GM12878 (cell line): ENCODE measurements at regions not wholly inside any gene's neighbourhood (a gene's known extent, or its start where the extent isn't known, plus 50 kb on each side); places are given as distances from the start of the nearest gene placed in this dataset.

Experiments
- ATAC-seq: fragments of 200-7000 bp; cut with Tn5 transposase; 3 replicates; pipeline ENCODE4 v1.9.1; 2020; ENCODE audit warnings: mild to moderate bottlenecking, moderate library complexity
- BruUV-seq: library from RNA; stranded (reverse); fragments of 400-500 nt; replicated peaks from 2 replicates; lab custom pipeline; 2021; lab: Mats Ljungman, UMichigan
- CTCF ChIA-PET: fragments of 300-600 bp; sonication (Branson Sonifier 250); formaldehyde crosslinking; extraction: SDS; loops from one replicate; lab custom pipeline; 2021; ENCODE audit warnings: inconsistent platforms; lab: Yijun Ruan, JAX
- POLR2A ChIA-PET: fragments of 350-600 bp; formaldehyde crosslinking; extraction: SDS; loops from one replicate; lab custom pipeline; 2021; ENCODE audit warnings: inconsistent platforms; lab: Charles Lee
- RAD21 ChIA-PET: fragments of 300-600 bp; sonication (Branson Sonifier 250); formaldehyde crosslinking; loops from one replicate; lab custom pipeline; 2023; ENCODE audit warnings: antibody characterized with exemption; ENCODE audit not compliant: unreplicated experiment; lab: Charles Lee
- SMC1A ChIA-PET: fragments of 300-600 bp; sonication (Branson Sonifier 250); formaldehyde crosslinking; loops from one replicate; lab custom pipeline; 2023; ENCODE audit not compliant: unreplicated experiment, uncharacterized antibody; lab: Charles Lee
- DNase-seq: peaks from one replicate; pipeline ENCODE4 v3.0.0-alpha.2; 2011; ENCODE audit warnings: low read depth, low spot score
- FAIRE-seq: peaks from 3 replicates; lab custom pipeline; 2011; peaks lifted over from hg19 to GRCh38; lab: Jason Lieb, UNC
- H2AFZ ChIP-seq: 2 replicates; pipeline ENCODE4 v1.6.0; 2011; ENCODE audit warnings: low read depth, low read length, control low read depth; ENCODE audit not compliant: control insufficient read depth
- H3K27ac ChIP-seq: 2 replicates; pipeline ENCODE4 v1.5.1; 2011; ENCODE audit warnings: control low read depth; ENCODE audit not compliant: control insufficient read depth, insufficient read depth
- H3K27me3 ChIP-seq, 2 experiments: replicated peaks in 1 of 2; 2 replicates each; pipeline versions ENCODE4 v1.6.0 to v1.6.1; 2011; ENCODE audit warnings: low read length in 1 of 2; ENCODE audit not compliant: control insufficient read depth in 2 of 2, insufficient read depth in 2 of 2
- H3K36me3 ChIP-seq, 2 experiments: 2 replicates each; pipeline ENCODE4 v1.5.1; 2011; ENCODE audit warnings: low read length in 1 of 2; ENCODE audit not compliant: control insufficient read depth in 2 of 2, insufficient read depth in 2 of 2
- H3K4me1 ChIP-seq: 2 replicates; pipeline ENCODE4 v1.6.1; 2011; ENCODE audit warnings: mild to moderate bottlenecking, low read length, moderate library complexity, mixed read lengths; ENCODE audit not compliant: control insufficient read depth, insufficient read depth
- H3K4me2 ChIP-seq: 2 replicates; pipeline ENCODE4 v1.6.0; 2011; ENCODE audit warnings: control low read depth; ENCODE audit not compliant: control insufficient read depth, insufficient read depth
- H3K4me3 ChIP-seq: fragments of 200-600 bp; sonication (generic); 2 replicates; pipeline ENCODE4 v1.5.1; 2016
- H3K79me2 ChIP-seq: 2 replicates; pipeline ENCODE4 v1.6.0; 2011; ENCODE audit warnings: low read length; ENCODE audit not compliant: control insufficient read depth, insufficient read depth
- H3K9ac ChIP-seq: 2 replicates; pipeline ENCODE4 v1.8.0; 2011; ENCODE audit warnings: low read length, control low read depth, mixed read lengths; ENCODE audit not compliant: control insufficient read depth, insufficient read depth
- H3K9me3 ChIP-seq: replicated peaks from 3 replicates; pipeline ENCODE4 v1.5.1; 2011; ENCODE audit warnings: mild to moderate bottlenecking, low read length; ENCODE audit not compliant: control insufficient read depth, insufficient read depth
- H4K20me1 ChIP-seq: 2 replicates; pipeline ENCODE4 v1.6.0; 2011; ENCODE audit not compliant: control insufficient read depth, insufficient read depth
- BCL3 ChIP-seq: IDR thresholded peaks from 2 replicates; pipeline ENCODE4 v1.6.1; 2011; ENCODE audit warnings: borderline replicate concordance, low read depth, mild to moderate bottlenecking, moderate library complexity, low read length; ENCODE audit not compliant: insufficient read depth, poor library complexity, severe bottlenecking
- CEBPB ChIP-seq, 2 experiments: fragments of 150-350 bp in 1 of 2; IDR thresholded peaks; 2 replicates each; pipeline ENCODE4 v1.6.1; 2012 to 2014; ENCODE audit warnings: low read depth in 2 of 2, low read length in 2 of 2, borderline replicate concordance in 1 of 2, inconsistent platforms in 1 of 2
- IKZF2 ChIP-seq, 2 experiments: fragments of 450-650 bp; IDR thresholded peaks; 2 replicates each; pipeline ENCODE4 v1.6.1; 2017; ENCODE audit warnings: mild to moderate bottlenecking in 2 of 2, moderate library complexity in 2 of 2
- KLF5 ChIP-seq: fragments of 450-650 bp; IDR thresholded peaks from 2 replicates; pipeline ENCODE4 v1.6.1; 2014; ENCODE audit warnings: mild to moderate bottlenecking; ENCODE audit not compliant: partially characterized antibody
- MLLT1 ChIP-seq: fragments of 450-650 bp; IDR thresholded peaks from 2 replicates; pipeline ENCODE4 v1.6.1; 2016; ENCODE audit warnings: mild to moderate bottlenecking
- POLR2A ChIP-seq: IDR thresholded peaks from 2 replicates; pipeline ENCODE4 v1.6.1; 2011; ENCODE audit warnings: low read depth, mild to moderate bottlenecking, low read length
- RB1 ChIP-seq: fragments of 450-650 bp; formaldehyde crosslinking; IDR thresholded peaks from 2 replicates; pipeline ENCODE4 v1.6.1; 2017; ENCODE audit warnings: mild to moderate bottlenecking, borderline replicate concordance
- RUNX3 ChIP-seq: IDR thresholded peaks from 2 replicates; pipeline ENCODE4 v1.6.1; 2012; ENCODE audit warnings: low read length, inconsistent platforms
- WGBS: methylation state at CpG from one replicate; pipeline ENCODE4 v1.1.6; 2016; ENCODE audit warnings: low lambda C conversion rate; ENCODE audit not compliant: insufficient replicate concordance, insufficient coverage; ENCODE audit errors: missing lambda C conversion rate; 5-methylcytosine and 5-hydroxymethylcytosine counted together
- in situ Hi-C: fragments of 300-500 bp; cut with MboI; formaldehyde crosslinking; loops from 9 replicates; pipeline ENCODE4 v1.14.3; 2018; ENCODE audit warnings: mixed read lengths
- intact Hi-C: fragments of 100-400 bp; cut with micrococcal nuclease; formaldehyde crosslinking; loops from one replicate; pipeline ENCODE4 v1.14.2; 2022; ENCODE audit not compliant: unreplicated experiment

- Histone ChIP-seq H3K4me3 (no peak overlapping the region), H3K27ac (no peak overlapping the region), H3K9ac (no peak overlapping the region), H4K20me1 (no peaks in the 10 kb centered on the region), H3K9me3 (no peaks in the 10 kb centered on the region), H3K4me2 (no peak overlapping the region), H3K27me3 (no peaks in the 10 kb centered on the region), H2AFZ (no peak overlapping the region), H3K79me2 (no peaks in the 10 kb centered on the region), H3K4me1 (no peaks in the 10 kb centered on the region), H3K36me3 (no peaks in the 10 kb centered on the region)
- 16% methylated on average over 16 of the region's 16 CpGs for WGBS
- ATAC-seq (no peak), DNase-seq (no peak), FAIRE-seq (no peak)
- SMC1A ChIA-PET, result no interaction called here
- CTCF ChIA-PET, result no interaction called here
- in situ Hi-C loops (no loop called here), intact Hi-C loops (no loop called here)
- no peak for TF ChIP-seq CEBPB (IDR thresholded peaks at IDR 0.05; ENCODE audit: borderline replicate concordance in 1 of 2, low read depth in 2 of 2, low read length in 2 of 2)
- TF ChIP-seq KLF5, result no peak
- TF ChIP-seq BCL3, result no peak
- TF ChIP-seq RB1, result no peak
- BruUV-seq, result no TSS peak
- POLR2A ChIA-PET, result no interaction called here
- RAD21 ChIA-PET, result no interaction called here
These were observed 72.0 kb downstream of the DACT2 start for GRCh38 chr6:168247443-168248147.

GRCh38 chr6:168244961-168245551 is 74.5 kb downstream of the DACT2 start:
- no peak for FAIRE-seq
- H3K79me2 ChIP-seq, result no peaks in the 10 kb centered on the region
- no peaks in the 10 kb centered on the region for H3K9me3 ChIP-seq
- WGBS, result 62% methylated on average over 17 of the region's 17 CpGs
- H4K20me1 ChIP-seq, result no peaks in the 10 kb centered on the region
- RAD21 ChIA-PET, result no interaction called here
- no TSS peak for BruUV-seq
- no peaks in the 10 kb centered on the region for H3K27me3 ChIP-seq
- H3K4me3 ChIP-seq, result no peak overlapping the region
- TF ChIP-seq POLR2A, result no peak
- no peak for TF ChIP-seq IKZF2 (IDR thresholded peaks at IDR 0.05)
- no peak for TF ChIP-seq RUNX3
- TF ChIP-seq MLLT1, result no peak
- TF ChIP-seq, all 136 proteins: peak for 0
- Histone ChIP-seq H3K4me2 (no peak overlapping the region), H3K9ac (no peak overlapping the region), H2AFZ (no peak overlapping the region), H3K4me1 (no peaks in the 10 kb centered on the region), H3K36me3 (no peaks in the 10 kb centered on the region), H3K27ac (no peak overlapping the region)
- CTCF ChIA-PET, result no interaction called here
- DNase-seq (no peak), ATAC-seq (no peak)
- SMC1A ChIA-PET, result no interaction called here
- intact Hi-C loops, result no loop called here
- POLR2A ChIA-PET, result no interaction called here
- in situ Hi-C loops, result no loop called here
